HCEC 1CT (cell line): ENCODE measurements at regions not wholly inside any gene's neighbourhood (a gene's known extent, or its start where the extent isn't known, plus 50 kb on each side); places are given as distances from the start of the nearest gene placed in this dataset.
A peak's percentile ranks its signal among the peaks of the same experiment; 100 is the strongest.
"Not testable (repeated sequence)": the region's sequence is repeated elsewhere in the genome, so short reads cannot be mapped to it uniquely, and the experiment has no call there.

Experiments used
- DNase-seq: peaks from one replicate; pipeline ENCODE4 v3.0.0-alpha.2; 2017

- no peak for DNase-seq
Measured at GRCh38 chr3:124322309-124322880, 330.5 kb upstream of the ROPN1 start.

GRCh38 chr3:124322966-124323365 lies 331.0 kb upstream of the ROPN1 start:
- DNase-seq = no peak

- DNase-seq = no peak
Measured at GRCh38 chr3:124325248-124325647, 333.3 kb upstream of the ROPN1 start.

GRCh38 chr3:124329723-124330122 lies 337.8 kb upstream of the ROPN1 start:
- DNase-seq = no peak

- no peak for DNase-seq
Measured at GRCh38 chr3:124333931-124334640, 342.2 kb upstream of the ROPN1 start.

GRCh38 chr3:124336067-124336656 lies 344.2 kb upstream of the ROPN1 start:
- DNase-seq = no peak

- DNase-seq = no peak
Measured at GRCh38 chr3:124345845-124346244, 353.9 kb upstream of the ROPN1 start.

- DNase-seq = no peak
Measured at GRCh38 chr3:124346487-124346886, 354.6 kb upstream of the ROPN1 start.

GRCh38 chr3:124347418-124347817 lies 355.5 kb upstream of the ROPN1 start:
- no peak for DNase-seq

- not testable (repeated sequence) for DNase-seq
Measured at GRCh38 chr3:124348555-124348954, 356.6 kb upstream of the ROPN1 start.

- DNase-seq = peak; percentile 44
Measured at GRCh38 chr3:124351430-124352148, 359.7 kb upstream of the ROPN1 start.

- DNase-seq = no peak
Measured at GRCh38 chr3:124352149-124352539, 360.2 kb upstream of the ROPN1 start.

- no peak for DNase-seq
Measured at GRCh38 chr3:124353691-124354090, 361.8 kb upstream of the ROPN1 start.

GRCh38 chr3:124354150-124354549 lies 362.2 kb upstream of the ROPN1 start:
- no peak for DNase-seq

- DNase-seq = no peak
Measured at GRCh38 chr3:124358156-124358555, 366.2 kb upstream of the ROPN1 start.

GRCh38 chr3:124360155-124360554 lies 368.2 kb upstream of the ROPN1 start:
- DNase-seq = no peak

GRCh38 chr3:124360563-124360962 lies 368.6 kb upstream of the ROPN1 start:
- no peak for DNase-seq

GRCh38 chr3:124361566-124361965 lies 368.7 kb upstream of the UMPS start:
- no peak for DNase-seq

GRCh38 chr3:124362455-124362854 lies 367.8 kb upstream of the UMPS start:
- no peak for DNase-seq

GRCh38 chr3:124363476-124363875 lies 366.8 kb upstream of the UMPS start:
- DNase-seq = peak; percentile 26

- DNase-seq = no peak
Measured at GRCh38 chr3:124364317-124365020, 365.8 kb upstream of the UMPS start.

GRCh38 chr3:124366655-124367054 lies 363.6 kb upstream of the UMPS start:
- not testable (repeated sequence) for DNase-seq

- no peak for DNase-seq
Measured at GRCh38 chr3:124372775-124373174, 357.5 kb upstream of the UMPS start.
